HCT116 (cell line): ENCODE measurements at regions not wholly inside any gene's neighbourhood (a gene's known extent, or its start where the extent isn't known, plus 50 kb on each side); places are given as distances from the start of the nearest gene placed in this dataset.

Experiments used
- ATAC-seq: fragments of 200-7000 bp; cut with Tn5 transposase; 2 replicates; pipeline ENCODE4 v1.9.1; 2020; ENCODE audit warnings: mild to moderate bottlenecking, moderate library complexity
- BruUV-seq: library from RNA; stranded (reverse); fragments of 400-500 nt; replicated peaks from 2 replicates; lab custom pipeline; 2021; lab: Mats Ljungman, UMichigan
- CTCF ChIA-PET: fragments of 300-600 bp; sonication (Branson Sonifier 250); formaldehyde crosslinking; loops from one replicate; lab custom pipeline; 2021; ENCODE audit warnings: antibody characterized with exemption; lab: Charles Lee
- POLR2A ChIA-PET: fragments of 300-600, 350-600 bp; sonication (Branson Sonifier 250); formaldehyde crosslinking; loops from one replicate; lab custom pipeline; 2021; ENCODE audit warnings: antibody characterized with exemption; lab: Charles Lee
- RAD21 ChIA-PET, 2 experiments: fragments of 300-600 bp; sonication (Branson Sonifier 250); formaldehyde crosslinking; loops; one replicate each; lab custom pipeline; 2023; ENCODE audit warnings: low total read pairs in 2 of 2; ENCODE audit not compliant: uncharacterized antibody in 2 of 2, unreplicated experiment in 2 of 2, low non-redundant PET in 1 of 2; lab: Charles Lee
- DNase-seq: peaks from one replicate; pipeline ENCODE4 v3.0.0-alpha.2; 2010; ENCODE audit warnings: low read depth, low spot score
- H2AFZ ChIP-seq: fragments of 200-600 bp; shearing (Covaris generic), sonication (generic); 2 replicates; pipeline ENCODE4 v1.6.1; 2017; ENCODE audit warnings: low read depth, mixed run types, mixed read lengths, antibody characterized with exemption, low read length; ENCODE audit not compliant: poor library complexity, severe bottlenecking
- H3K27ac ChIP-seq: 2 replicates; pipeline ENCODE4 v1.5.1; 2012; ENCODE audit warnings: low read depth, low read length
- H3K27me3 ChIP-seq: fragments of 200-600 bp; sonication (generic); 2 replicates; pipeline ENCODE4 v1.6.1; 2016; ENCODE audit warnings: mixed run types, low read length, mixed read lengths; ENCODE audit not compliant: insufficient read depth
- H3K36me3 ChIP-seq, 2 experiments: fragments of 200-500 bp in 1 of 2; fragments of 200-600 bp in 1 of 2; sonication (Bioruptor generic) in 1 of 2; sonication (generic) in 1 of 2; 2 replicates each; pipeline versions ENCODE4 v1.5.1 to v1.6.1; 2014 to 2016; ENCODE audit warnings: low read length in 2 of 2, inconsistent platforms in 1 of 2, mixed read lengths in 1 of 2, mixed run types in 1 of 2; ENCODE audit not compliant: insufficient read depth in 2 of 2, control insufficient read depth in 1 of 2
- H3K4me1 ChIP-seq, 2 experiments: fragments of 200-600 bp in 1 of 2; sonication (generic) in 1 of 2; 2 replicates each; pipeline versions ENCODE4 v1.5.1 to v1.6.1; 2012 to 2017; ENCODE audit warnings: low read length in 2 of 2, inconsistent platforms in 1 of 2, mild to moderate bottlenecking in 1 of 2, mixed read lengths in 1 of 2, mixed run types in 1 of 2, moderate library complexity in 1 of 2; ENCODE audit not compliant: insufficient read depth in 2 of 2, control insufficient read depth in 1 of 2
- H3K4me2 ChIP-seq: fragments of 200-600 bp; sonication (generic); 2 replicates; pipeline ENCODE4 v1.6.1; 2017; ENCODE audit warnings: mixed run types, low read length, mixed read lengths
- H3K4me3 ChIP-seq, 2 experiments: fragments of 200-600 bp in 1 of 2; sonication (generic) in 1 of 2; replicated peaks in 1 of 2; 2 replicates each; pipeline ENCODE4 v1.5.1; 2011 to 2016; ENCODE audit warnings: low read length in 2 of 2, control low read depth in 1 of 2, low read depth in 1 of 2, mild to moderate bottlenecking in 1 of 2, mixed read lengths in 1 of 2, mixed run types in 1 of 2
- H3K79me2 ChIP-seq: fragments of 200-600 bp; sonication (generic); 2 replicates; pipeline ENCODE4 v1.6.1; 2017; ENCODE audit warnings: mild to moderate bottlenecking, mixed run types, low read length, moderate library complexity, mixed read lengths; ENCODE audit not compliant: insufficient read depth
- H3K9ac ChIP-seq: fragments of 200-600 bp; sonication (generic); 2 replicates; pipeline ENCODE4 v1.6.1; 2016; ENCODE audit warnings: low read length, mixed read lengths
- H3K9me2 ChIP-seq: fragments of 200-600 bp; sonication (generic), shearing (Covaris generic); 2 replicates; pipeline ENCODE4 v1.6.1; 2017; ENCODE audit warnings: mixed run types, mild to moderate bottlenecking, moderate library complexity; ENCODE audit not compliant: insufficient read depth
- H3K9me3 ChIP-seq, 2 experiments: fragments of 200-500 bp in 1 of 2; fragments of 200-600 bp in 1 of 2; sonication (Bioruptor generic) in 1 of 2; sonication (generic) in 1 of 2; 2 replicates each; pipeline ENCODE4 v1.6.1; 2014 to 2017; ENCODE audit warnings: low read length in 2 of 2, mixed read lengths in 2 of 2, inconsistent platforms in 1 of 2, low read depth in 1 of 2, mild to moderate bottlenecking in 1 of 2, mixed run types in 1 of 2, moderate library complexity in 1 of 2; ENCODE audit not compliant: control insufficient read depth in 1 of 2, insufficient read depth in 1 of 2
- H4K20me1 ChIP-seq: fragments of 200-600 bp; sonication (generic), shearing (Covaris generic); 2 replicates; pipeline ENCODE4 v1.6.1; 2017; ENCODE audit warnings: mixed run types, mild to moderate bottlenecking, moderate library complexity; ENCODE audit not compliant: insufficient read depth
- CEBPB ChIP-seq: IDR thresholded peaks from 2 replicates; pipeline ENCODE4 v1.6.1; 2012; ENCODE audit warnings: low read depth
- EGR1 ChIP-seq: IDR thresholded peaks from 2 replicates; pipeline ENCODE4 v1.6.1; 2012; ENCODE audit warnings: low read depth
- EZH2 ChIP-seq: fragments of 200-600 bp; sonication (generic); IDR thresholded peaks from 2 replicates; pipeline ENCODE4 v1.6.1; 2017; ENCODE audit warnings: antibody characterized with exemption, mixed run types
- EZH2phosphoT487 ChIP-seq: fragments of 200-600 bp; IDR thresholded peaks from 2 replicates; pipeline ENCODE4 v1.6.1; 2018; ENCODE audit warnings: antibody characterized with exemption, borderline replicate concordance
- FOSL1 ChIP-seq: IDR thresholded peaks from 2 replicates; pipeline ENCODE4 v1.6.1; 2012; ENCODE audit warnings: low read depth
- JUND ChIP-seq: IDR thresholded peaks from 2 replicates; pipeline ENCODE4 v1.6.1; 2012
- POLR2AphosphoS5 ChIP-seq: IDR thresholded peaks from 2 replicates; pipeline ENCODE4 v1.6.1; 2011; ENCODE audit warnings: mild to moderate bottlenecking, low read depth, low read length, moderate library complexity
- RAD21 ChIP-seq: IDR thresholded peaks from 2 replicates; pipeline ENCODE4 v1.6.1; 2012; ENCODE audit warnings: low read depth, mild to moderate bottlenecking
- SIN3A ChIP-seq: IDR thresholded peaks from 2 replicates; pipeline ENCODE4 v1.6.1; 2012; ENCODE audit warnings: low read depth
- SP1 ChIP-seq: IDR thresholded peaks from 2 replicates; pipeline ENCODE4 v1.6.1; 2012; ENCODE audit warnings: low read depth
- TCF7L2 ChIP-seq: IDR thresholded peaks from 2 replicates; pipeline ENCODE4 v1.7.0; 2011; ENCODE audit warnings: borderline replicate concordance, inconsistent platforms; ENCODE audit not compliant: insufficient read depth, insufficient read length; ENCODE audit errors: extremely low read depth
- YY1 ChIP-seq: IDR thresholded peaks from 2 replicates; pipeline ENCODE4 v1.6.1; 2011; ENCODE audit warnings: low read length, low read depth, moderate library complexity, mild to moderate bottlenecking; ENCODE audit not compliant: insufficient replicate concordance; ENCODE audit errors: extremely low read depth
- ZFX ChIP-seq: fragments of 450-650 bp; IDR thresholded peaks from 2 replicates; pipeline ENCODE4 v1.6.1; 2017
- ZNF274 ChIP-seq: fragments of 200-500 bp; sonication (Bioruptor generic); IDR thresholded peaks from 2 replicates; pipeline ENCODE4 v1.6.1; 2014; ENCODE audit warnings: mild to moderate bottlenecking, low read depth, low read length, inconsistent platforms
- intact Hi-C: fragments of 100-400 bp; cut with micrococcal nuclease; formaldehyde crosslinking; loops from 2 replicates; pipeline ENCODE4 v1.10.0; 2022
- TF ChIP-seq, protein P1 (sequence below), 3 experiments: fragments of 200-600 bp in 1 of 3; sonication (generic) in 1 of 3; IDR thresholded peaks in 2 of 3; conservative IDR thresholded peaks in 1 of 3; 2 replicates each; pipeline ENCODE4 v1.5.1; 2012 to 2017; ENCODE audit warnings: low read depth in 2 of 3, low read length in 2 of 3, antibody characterized with exemption in 1 of 3, borderline replicate concordance in 1 of 3, control low read depth in 1 of 3, mild to moderate bottlenecking in 1 of 3, mixed read lengths in 1 of 3, mixed run types in 1 of 3, moderate library complexity in 1 of 3; ENCODE audit not compliant: insufficient read depth in 1 of 3
- TF ChIP-seq, protein P2 (sequence below): IDR thresholded peaks from 2 replicates; pipeline ENCODE4 v1.6.1; 2012

DNA sequence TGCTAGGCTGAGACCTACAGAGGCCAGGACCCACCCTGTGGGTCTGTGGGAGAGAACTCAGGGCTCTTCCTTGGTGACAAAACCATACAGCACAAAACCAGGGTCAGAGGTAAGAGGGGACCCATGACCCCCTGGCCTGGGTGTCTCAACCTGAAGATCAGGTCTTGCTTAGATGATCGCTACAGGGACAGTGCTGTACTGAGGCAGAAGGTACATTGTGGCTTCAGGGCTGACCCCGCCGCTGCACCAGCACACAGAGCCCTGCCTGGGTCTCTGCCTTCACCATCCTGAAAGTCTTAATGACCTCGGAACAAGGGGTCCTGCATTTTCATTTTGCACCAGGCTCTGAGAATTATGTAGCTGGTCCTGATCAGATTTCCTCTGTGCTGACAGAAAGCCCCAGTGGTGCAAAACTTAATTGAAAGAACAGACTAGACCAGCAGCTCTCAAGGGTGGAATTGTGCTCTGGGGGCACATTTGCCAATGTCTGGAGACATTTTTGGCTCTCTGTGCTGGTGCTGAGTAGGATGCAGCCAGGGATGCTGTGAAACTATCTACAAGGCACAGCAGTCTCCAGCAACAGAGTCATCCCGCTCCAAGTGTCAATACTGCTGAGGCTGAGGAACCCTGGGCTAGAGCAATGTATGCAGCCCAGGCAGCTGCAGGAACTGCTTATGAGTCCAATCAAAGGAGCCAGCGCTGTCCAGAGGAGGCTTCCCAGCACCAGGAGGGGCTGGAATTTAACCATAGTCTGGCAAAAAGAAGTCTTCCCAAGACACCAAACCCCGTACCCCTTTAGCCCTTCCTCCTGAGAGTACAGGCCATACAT lies 254.9 kb downstream of the ERMARD start:
- POLR2A ChIA-PET, result no interaction called here
- DNase-seq (no peak), ATAC-seq (no peak)
- no peak overlapping the region for H3K4me2 ChIP-seq
- H3K4me1 ChIP-seq, result no peaks in the 10 kb centered on the region
- H3K36me3 ChIP-seq, result no peaks in the 10 kb centered on the region
- no peak overlapping the region for H2AFZ ChIP-seq
- H3K9me2 ChIP-seq, result no peaks in the 10 kb centered on the region
- CTCF ChIA-PET, result no interaction called here
- RAD21 ChIA-PET, result no interaction called here
- H3K9me3 ChIP-seq, result no peaks in the 10 kb centered on the region; a peak in 1 of 4 replicates
- no peak overlapping the region for H3K4me3 ChIP-seq
- no peaks in the 10 kb centered on the region for H4K20me1 ChIP-seq
- H3K79me2 ChIP-seq, result no peaks in the 10 kb centered on the region
- intact Hi-C loops, result no loop called here
- no peak overlapping the region for H3K27ac ChIP-seq
- TF ChIP-seq SIN3A (no peak), RAD21 (no peak), JUND (no peak), YY1 (no peak), FOSL1 (no peak), POLR2AphosphoS5 (no peak), ZFX (no peak), CEBPB (no peak), EZH2 (no peak), TCF7L2 (no peak), EZH2phosphoT487 (no peak), EGR1 (no peak), ZNF274 (no peak), SP1 (no peak)
- TF ChIP-seq, protein P1, sequence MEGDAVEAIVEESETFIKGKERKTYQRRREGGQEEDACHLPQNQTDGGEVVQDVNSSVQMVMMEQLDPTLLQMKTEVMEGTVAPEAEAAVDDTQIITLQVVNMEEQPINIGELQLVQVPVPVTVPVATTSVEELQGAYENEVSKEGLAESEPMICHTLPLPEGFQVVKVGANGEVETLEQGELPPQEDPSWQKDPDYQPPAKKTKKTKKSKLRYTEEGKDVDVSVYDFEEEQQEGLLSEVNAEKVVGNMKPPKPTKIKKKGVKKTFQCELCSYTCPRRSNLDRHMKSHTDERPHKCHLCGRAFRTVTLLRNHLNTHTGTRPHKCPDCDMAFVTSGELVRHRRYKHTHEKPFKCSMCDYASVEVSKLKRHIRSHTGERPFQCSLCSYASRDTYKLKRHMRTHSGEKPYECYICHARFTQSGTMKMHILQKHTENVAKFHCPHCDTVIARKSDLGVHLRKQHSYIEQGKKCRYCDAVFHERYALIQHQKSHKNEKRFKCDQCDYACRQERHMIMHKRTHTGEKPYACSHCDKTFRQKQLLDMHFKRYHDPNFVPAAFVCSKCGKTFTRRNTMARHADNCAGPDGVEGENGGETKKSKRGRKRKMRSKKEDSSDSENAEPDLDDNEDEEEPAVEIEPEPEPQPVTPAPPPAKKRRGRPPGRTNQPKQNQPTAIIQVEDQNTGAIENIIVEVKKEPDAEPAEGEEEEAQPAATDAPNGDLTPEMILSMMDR (IDR thresholded peaks at IDR 0.05 in 2 of 3, conservative IDR thresholded peaks at IDR 0.05 in 1 of 3; ENCODE audit: borderline replicate concordance in 1 of 3, insufficient read depth in 1 of 3, low read depth in 2 of 3, low read length in 2 of 3), result no peak
- TF ChIP-seq, protein P2, sequence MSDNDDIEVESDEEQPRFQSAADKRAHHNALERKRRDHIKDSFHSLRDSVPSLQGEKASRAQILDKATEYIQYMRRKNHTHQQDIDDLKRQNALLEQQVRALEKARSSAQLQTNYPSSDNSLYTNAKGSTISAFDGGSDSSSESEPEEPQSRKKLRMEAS, result no peak
- H3K9ac ChIP-seq, result no peak overlapping the region
- no peaks in the 10 kb centered on the region for H3K27me3 ChIP-seq
- BruUV-seq, result no TSS peak
